HG03039 (cell line): ENCODE measurements at regions not wholly inside any gene's neighbourhood (a gene's known extent, or its start where the extent isn't known, plus 50 kb on each side); places are given as distances from the start of the nearest gene placed in this dataset.

ENCODE experiments used
- ATAC-seq: cut with Tn5 transposase; IDR thresholded peaks from one replicate; pipeline ENCODE4 v1.9.1; 2021; ENCODE audit warnings: mild to moderate bottlenecking, moderate library complexity; ENCODE audit not compliant: unreplicated experiment

GRCh38 chr17:77306790-77307478 lies 166.2 kb downstream of the SEC14L1 start:
- no peak for ATAC-seq

GRCh38 chr17:77307479-77308198 lies 166.9 kb downstream of the SEC14L1 start:
- ATAC-seq: no peak

GRCh38 chr17:77308861-77309726 lies 168.3 kb downstream of the SEC14L1 start:
- no peak for ATAC-seq

- no peak for ATAC-seq
Measured at GRCh38 chr17:77310336-77310735, 169.6 kb downstream of the SEC14L1 start.

- ATAC-seq: no peak
Measured at GRCh38 chr17:77311371-77311981, 170.7 kb downstream of the SEC14L1 start.

GRCh38 chr17:77312061-77312701 lies 171.4 kb downstream of the SEC14L1 start:
- ATAC-seq: no peak

- ATAC-seq: no peak
Measured at GRCh38 chr17:77312786-77313599, 172.2 kb downstream of the SEC14L1 start.

- ATAC-seq: no peak
Measured at GRCh38 chr17:77313831-77314230, 173.1 kb downstream of the SEC14L1 start.

- no peak for ATAC-seq
Measured at GRCh38 chr17:77314601-77315000, 173.8 kb downstream of the SEC14L1 start.

- ATAC-seq: no peak
Measured at GRCh38 chr17:77315010-77315409, 174.2 kb downstream of the SEC14L1 start.

GRCh38 chr17:77315551-77316190 lies 174.9 kb downstream of the SEC14L1 start:
- no peak for ATAC-seq

GRCh38 chr17:77316191-77316641 lies 175.4 kb downstream of the SEC14L1 start:
- ATAC-seq: no peak

- ATAC-seq: no peak
Measured at GRCh38 chr17:77316651-77317050, 175.9 kb downstream of the SEC14L1 start.

GRCh38 chr17:77317091-77317750 lies 176.5 kb downstream of the SEC14L1 start:
- ATAC-seq: no peak

GRCh38 chr17:77318021-77318420 lies 177.3 kb downstream of the SEC14L1 start:
- ATAC-seq: no peak

- no peak for ATAC-seq
Measured at GRCh38 chr17:77318491-77319210, 177.9 kb downstream of the SEC14L1 start.

GRCh38 chr17:77319211-77320043 lies 178.7 kb downstream of the SEC14L1 start:
- ATAC-seq: no peak
